Transverse colon (tissue), 4 donors: ENCODE measurements at regions not wholly inside any gene's neighbourhood (a gene's known extent, or its start where the extent isn't known, plus 50 kb on each side); places are given as distances from the start of the nearest gene placed in this dataset.

Experiments used
- DNase-seq: peaks from one replicate; pipeline ENCODE4 v3.0.0-alpha.2; 2019
- H3K27ac ChIP-seq, 4 donors: fragments of 200-600 bp; sonication (generic); 2 replicates each; pipeline ENCODE4 v1.5.1; 2016 to 2018; ENCODE audit warnings: inconsistent platforms in 4 of 4
- H3K27me3 ChIP-seq: fragments of 200-600 bp; sonication (generic); 2 replicates; pipeline ENCODE4 v1.5.1; 2017; ENCODE audit warnings: inconsistent platforms
- H3K36me3 ChIP-seq, 4 donors: fragments of 200-600 bp; sonication (generic); 2 replicates each; pipeline ENCODE4 v1.5.1; 2017 to 2019; ENCODE audit warnings: inconsistent platforms in 4 of 4
- H3K4me1 ChIP-seq, 4 donors: fragments of 200-600 bp; sonication (generic); 2 replicates each; pipeline ENCODE4 v1.5.1; 2017 to 2020; ENCODE audit warnings: inconsistent platforms in 4 of 4
- H3K4me3 ChIP-seq, 4 donors: fragments of 200-600 bp; sonication (generic); 1 replicate in 1 of 4; 2 replicates in 3 of 4; pipeline versions ENCODE4 v1.5.1 to v1.6.1; 2017 to 2019; ENCODE audit warnings: inconsistent platforms in 4 of 4
- H3K9me3 ChIP-seq, 2 donors: fragments of 200-600 bp; sonication (generic); 2 replicates each; pipeline ENCODE4 v1.5.1; 2017 to 2019; ENCODE audit warnings: inconsistent platforms in 2 of 2
- CTCF ChIP-seq, 5 experiments: fragments of 200-600 bp in 3 of 5; fragments of 450-650 bp in 2 of 5; sonication (generic) in 3 of 5; IDR thresholded peaks; 1 replicate in 2 of 5; 2 replicates in 3 of 5; pipeline ENCODE4 v1.5.1; 2016 to 2017; ENCODE audit warnings: antibody characterized with exemption in 5 of 5, inconsistent platforms in 3 of 5, mild to moderate bottlenecking in 2 of 5, moderate library complexity in 1 of 5
- EP300 ChIP-seq: sonication (generic); formaldehyde crosslinking; IDR thresholded peaks from one replicate; pipeline ENCODE4 v1.6.1; 2017; ENCODE audit warnings: antibody characterized with exemption, low read depth
- POLR2A ChIP-seq: fragments of 450-650 bp; IDR thresholded peaks from one replicate; pipeline ENCODE4 v1.6.1; 2016; ENCODE audit warnings: antibody characterized with exemption, mild to moderate bottlenecking, moderate library complexity
- POLR2AphosphoS5 ChIP-seq, 3 donors: sonication (generic); formaldehyde crosslinking; IDR thresholded peaks; one replicate each; pipeline ENCODE4 v1.6.1; 2016; ENCODE audit warnings: antibody characterized with exemption in 3 of 3
- WGBS, 2 donors: methylation state at CpG; one replicate each; pipeline ENCODE4 v1.1.5; 2018; ENCODE audit warnings: low coverage in 1 of 2; 5-methylcytosine and 5-hydroxymethylcytosine counted together
- in situ Hi-C, 4 donors: fragments of 200-750 bp; cut with MboI; loops; one replicate each; pipeline versions ENCODE4 v1.15.0 to v1.15.1; 2017; ENCODE audit warnings: low sequenced_read_pairs in 3 of 4, low pct_ligation_motif_present in 1 of 4, low pct_unique_long_range_greater_than_20kb in 1 of 4
- intact Hi-C: fragments of 100-400 bp; cut with DNase I; formaldehyde crosslinking; loops from one replicate; pipeline ENCODE4 v1.15.1; 2023; ENCODE audit warnings: low total_unique reads

- no peak for DNase-seq
- in situ Hi-C loops (no loop called here), intact Hi-C loops (no loop called here)
- TF ChIP-seq EP300, result no peak
- TF ChIP-seq CTCF (IDR thresholded peaks at IDR 0.05), result no peak
- TF ChIP-seq POLR2A, result no peak
- TF ChIP-seq POLR2AphosphoS5 (IDR thresholded peaks at IDR 0.05), result no peak
- Histone ChIP-seq H3K27me3 (no peaks in the 10 kb centered on the region), H3K4me3 (no peak overlapping the region), H3K36me3 (no peaks in the 10 kb centered on the region), H3K4me1 (no peaks in the 10 kb centered on the region), H3K9me3 (no peaks in the 10 kb centered on the region), H3K27ac (no peak overlapping the region)
- WGBS, 2 donors, result 29 to 39% methylated on average over 3 of the region's 3 CpGs
These were observed 2218.8 kb downstream of the PCDH9 start for GRCh38 chr13:65011378-65011777.

GRCh38 chr13:64997438-64997837, 2232.7 kb downstream of the PCDH9 start:
- WGBS, 2 donors, result 66 to 74% methylated on average over 4 to 5 of the region's 5 CpGs
- intact Hi-C loops, result no loop called here
- Histone ChIP-seq H3K4me1 (no peaks in the 10 kb centered on the region), H3K27me3 (no peaks in the 10 kb centered on the region), H3K27ac (no peak overlapping the region), H3K9me3 (no peaks in the 10 kb centered on the region), H3K36me3 (no peaks in the 10 kb centered on the region), H3K4me3 (no peak overlapping the region)
- in situ Hi-C loops, result no loop called here
- DNase-seq, result no peak
- no peak for TF ChIP-seq CTCF (IDR thresholded peaks at IDR 0.05)
- no peak for TF ChIP-seq POLR2A
- no peak for TF ChIP-seq EP300
- no peak for TF ChIP-seq POLR2AphosphoS5 (IDR thresholded peaks at IDR 0.05)

- DNase-seq, result no peak
- no peaks in the 10 kb centered on the region for H3K4me1 ChIP-seq
- H3K27ac ChIP-seq, result no peak overlapping the region
- no peaks in the 10 kb centered on the region for H3K9me3 ChIP-seq
- intact Hi-C loops, result no loop called here
- H3K27me3 ChIP-seq, result no peaks in the 10 kb centered on the region
- 63 to 66% methylated on average over 4 of the region's 4 CpGs for WGBS, 2 donors
- in situ Hi-C loops, result no loop called here
- no peaks in the 10 kb centered on the region for H3K36me3 ChIP-seq
- no peak for TF ChIP-seq POLR2A
- no peak for TF ChIP-seq EP300
- no peak for TF ChIP-seq CTCF (IDR thresholded peaks at IDR 0.05)
- no peak for TF ChIP-seq POLR2AphosphoS5 (IDR thresholded peaks at IDR 0.05)
- no peak overlapping the region for H3K4me3 ChIP-seq
These were observed 2236.5 kb downstream of the PCDH9 start for GRCh38 chr13:64993514-64994164.

GRCh38 chr13:64992314-64992713, 2237.8 kb downstream of the PCDH9 start:
- Histone ChIP-seq H3K9me3 (no peaks in the 10 kb centered on the region), H3K4me1 (no peaks in the 10 kb centered on the region), H3K27ac (no peak overlapping the region), H3K4me3 (no peak overlapping the region), H3K27me3 (no peaks in the 10 kb centered on the region), H3K36me3 (no peaks in the 10 kb centered on the region)
- intact Hi-C loops, result no loop called here
- no peak for DNase-seq
- TF ChIP-seq EP300 (no peak), POLR2AphosphoS5 (IDR thresholded peaks at IDR 0.05) (no peak), POLR2A (no peak), CTCF (IDR thresholded peaks at IDR 0.05) (no peak)
- 48 to 93% methylated on average over 2 of the region's 2 CpGs for WGBS, 2 donors
- in situ Hi-C loops, result no loop called here
